GM19023 (cell line): ENCODE measurements at regions not wholly inside any gene's neighbourhood (a gene's known extent, or its start where the extent isn't known, plus 50 kb on each side); places are given as distances from the start of the nearest gene placed in this dataset.

Source experiments
- ATAC-seq: cut with Tn5 transposase; IDR thresholded peaks from one replicate; pipeline ENCODE4 v1.9.1; 2021; ENCODE audit warnings: mild to moderate bottlenecking, moderate library complexity; ENCODE audit not compliant: unreplicated experiment

- no peak for ATAC-seq
These were observed 99.8 kb upstream of the ADGRL2 start for GRCh38 chr1:81700728-81701470.

GRCh38 chr1:81699234-81699633 is 101.5 kb upstream of the ADGRL2 start:
- ATAC-seq = no peak

- ATAC-seq = no peak
These were observed 105.0 kb upstream of the ADGRL2 start for GRCh38 chr1:81695741-81696140.

GRCh38 chr1:81693316-81693715 is 107.4 kb upstream of the ADGRL2 start:
- no peak for ATAC-seq

- ATAC-seq = no peak
These were observed 109.9 kb upstream of the ADGRL2 start for GRCh38 chr1:81690676-81691453.

- ATAC-seq = no peak
These were observed 111.2 kb upstream of the ADGRL2 start for GRCh38 chr1:81689531-81689941.

- no peak for ATAC-seq
These were observed 118.2 kb upstream of the ADGRL2 start for GRCh38 chr1:81682490-81682889.

GRCh38 chr1:81681601-81682266 is 119.0 kb upstream of the ADGRL2 start:
- no peak for ATAC-seq

GRCh38 chr1:81681114-81681513 is 119.6 kb upstream of the ADGRL2 start:
- no peak for ATAC-seq

GRCh38 chr1:81679942-81680341 is 120.8 kb upstream of the ADGRL2 start:
- no peak for ATAC-seq

GRCh38 chr1:81678779-81679178 is 122.0 kb upstream of the ADGRL2 start:
- no peak for ATAC-seq

GRCh38 chr1:81672766-81673165 is 128.0 kb upstream of the ADGRL2 start:
- ATAC-seq = no peak

GRCh38 chr1:81671038-81671437 is 129.7 kb upstream of the ADGRL2 start:
- no peak for ATAC-seq

- ATAC-seq = no peak
These were observed 130.4 kb upstream of the ADGRL2 start for GRCh38 chr1:81670286-81670685.

GRCh38 chr1:81666586-81666985 is 134.1 kb upstream of the ADGRL2 start:
- no peak for ATAC-seq

- no peak for ATAC-seq
These were observed 136.4 kb upstream of the ADGRL2 start for GRCh38 chr1:81664341-81664740.

- ATAC-seq = no peak
These were observed 137.7 kb upstream of the ADGRL2 start for GRCh38 chr1:81662913-81663526.

GRCh38 chr1:81660286-81660685 is 140.4 kb upstream of the ADGRL2 start:
- no peak for ATAC-seq

- no peak for ATAC-seq
These were observed 146.1 kb upstream of the ADGRL2 start for GRCh38 chr1:81654657-81655056.

- ATAC-seq = no peak
These were observed 146.6 kb upstream of the ADGRL2 start for GRCh38 chr1:81654147-81654546.

- ATAC-seq = no peak
These were observed 150.0 kb upstream of the ADGRL2 start for GRCh38 chr1:81650776-81651175.
